GM21360 (cell line): ENCODE measurements at regions not wholly inside any gene's neighbourhood (a gene's known extent, or its start where the extent isn't known, plus 50 kb on each side); places are given as distances from the start of the nearest gene placed in this dataset.
"Not testable (repeated sequence)": the region's sequence is repeated elsewhere in the genome, so short reads cannot be mapped to it uniquely, and the experiment has no call there.

Experiments used
- ATAC-seq: cut with Tn5 transposase; IDR thresholded peaks from one replicate; pipeline ENCODE4 v1.9.1; 2021; ENCODE audit warnings: mild to moderate bottlenecking, moderate library complexity; ENCODE audit not compliant: unreplicated experiment

DNA sequence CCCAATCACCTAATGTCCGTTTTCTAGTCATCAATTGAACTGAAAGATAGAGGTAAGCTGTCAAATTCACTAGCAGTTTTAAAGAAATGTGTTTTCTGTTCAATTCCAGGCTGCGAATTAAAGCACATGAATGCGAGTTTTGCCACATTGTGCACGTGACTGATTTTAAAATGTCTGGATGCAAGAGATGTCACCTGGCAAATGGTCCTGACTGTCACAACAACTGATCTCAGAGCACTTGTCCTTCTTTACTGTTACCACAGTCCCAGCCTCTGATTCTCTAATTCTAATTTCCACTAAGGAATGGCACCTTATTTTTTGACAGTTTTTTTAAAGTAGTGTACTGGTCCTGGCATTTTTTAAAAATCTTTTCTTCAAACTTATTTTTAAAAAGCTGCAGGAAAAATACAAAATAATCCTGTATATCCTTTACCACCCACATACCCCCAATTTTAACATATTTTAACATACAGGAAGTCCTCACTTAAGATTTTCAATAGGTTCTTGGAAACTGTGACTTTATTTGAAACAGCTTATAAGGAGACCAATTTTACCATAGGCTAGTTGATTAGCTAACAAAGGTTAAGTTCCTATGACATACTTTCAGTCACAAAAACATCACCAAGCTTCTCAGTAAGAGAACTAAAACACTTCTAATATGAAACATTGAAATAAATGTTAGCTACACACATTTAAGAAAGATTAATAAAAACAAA is 1364.3 kb downstream of the EFNA5 start:
- no peak for ATAC-seq

DNA sequence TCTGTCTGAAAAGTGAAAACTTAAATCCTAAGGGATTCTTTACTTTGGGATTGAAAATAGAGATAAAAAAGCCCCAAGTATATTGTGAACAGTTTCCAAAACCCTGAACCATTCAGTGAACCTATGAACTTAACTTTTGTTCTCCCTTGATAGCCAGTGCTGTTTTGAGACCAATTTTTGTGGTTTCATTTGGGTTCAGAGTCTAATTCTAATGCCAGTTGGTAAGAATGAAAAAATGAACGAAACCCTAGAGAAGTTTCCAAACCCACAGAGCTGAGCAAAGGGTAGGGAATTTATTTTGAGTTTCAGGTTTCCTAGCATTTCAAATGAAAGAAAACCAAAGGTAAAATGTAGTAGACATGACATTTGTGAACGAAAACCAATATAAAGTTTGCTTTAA is 1366.8 kb downstream of the EFNA5 start:
- ATAC-seq = no peak

DNA sequence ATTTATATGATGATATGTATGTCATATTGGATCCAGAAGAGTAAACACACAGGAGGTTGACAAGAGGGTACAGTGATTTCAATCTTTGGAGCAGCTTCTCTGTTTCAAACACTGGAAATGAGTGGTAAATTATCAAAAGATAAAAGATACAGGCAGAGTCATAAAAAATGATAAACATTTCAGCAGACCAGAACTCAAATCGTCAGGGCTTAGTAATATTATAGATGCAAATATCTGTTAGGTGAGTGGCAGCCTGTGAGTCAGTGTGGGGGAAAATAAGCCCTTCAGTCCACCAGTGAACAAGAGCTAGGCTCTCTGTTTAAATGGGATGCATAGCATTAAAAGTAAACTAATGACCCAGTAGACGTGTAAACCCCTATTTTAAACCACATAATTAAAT is 1378.1 kb downstream of the EFNA5 start:
- no peak for ATAC-seq

DNA sequence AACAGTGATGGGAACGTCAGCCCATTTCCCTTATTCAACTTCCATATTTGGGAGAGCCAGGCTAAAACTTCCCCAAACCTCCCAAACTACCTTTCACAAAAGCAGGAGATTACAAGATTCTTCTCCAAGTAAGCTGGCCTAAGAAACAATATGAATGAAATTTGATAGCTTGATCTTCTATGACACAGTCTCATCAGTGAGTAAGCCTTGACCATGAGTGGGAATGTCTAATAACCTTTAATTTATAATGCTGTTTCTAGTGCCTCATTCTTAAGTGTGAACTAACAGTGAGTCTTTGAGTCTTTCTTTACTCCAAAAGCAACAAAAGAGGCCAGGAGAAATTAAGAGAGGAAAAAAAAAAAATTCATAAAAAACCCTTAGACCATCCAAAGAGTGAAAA is 1379.9 kb downstream of the EFNA5 start:
- no peak for ATAC-seq

DNA sequence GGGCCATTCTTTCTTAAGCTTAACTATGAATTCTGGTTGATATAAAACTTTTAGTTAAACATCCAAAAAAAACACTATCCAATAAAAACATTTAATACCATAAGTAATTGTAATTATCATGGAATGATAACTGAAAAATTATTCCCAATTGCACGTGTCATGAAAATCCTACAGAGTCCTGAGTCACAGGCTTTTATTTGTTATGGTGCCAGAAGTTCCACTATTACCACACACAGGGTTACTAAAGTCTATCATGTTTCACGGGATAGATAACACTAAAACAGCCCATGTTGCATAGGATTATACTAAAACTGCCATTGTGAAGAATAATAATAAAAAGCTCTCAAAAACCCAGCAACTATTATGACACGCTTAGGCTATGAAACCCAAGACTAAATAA is 1381.8 kb downstream of the EFNA5 start:
- ATAC-seq = no peak

DNA sequence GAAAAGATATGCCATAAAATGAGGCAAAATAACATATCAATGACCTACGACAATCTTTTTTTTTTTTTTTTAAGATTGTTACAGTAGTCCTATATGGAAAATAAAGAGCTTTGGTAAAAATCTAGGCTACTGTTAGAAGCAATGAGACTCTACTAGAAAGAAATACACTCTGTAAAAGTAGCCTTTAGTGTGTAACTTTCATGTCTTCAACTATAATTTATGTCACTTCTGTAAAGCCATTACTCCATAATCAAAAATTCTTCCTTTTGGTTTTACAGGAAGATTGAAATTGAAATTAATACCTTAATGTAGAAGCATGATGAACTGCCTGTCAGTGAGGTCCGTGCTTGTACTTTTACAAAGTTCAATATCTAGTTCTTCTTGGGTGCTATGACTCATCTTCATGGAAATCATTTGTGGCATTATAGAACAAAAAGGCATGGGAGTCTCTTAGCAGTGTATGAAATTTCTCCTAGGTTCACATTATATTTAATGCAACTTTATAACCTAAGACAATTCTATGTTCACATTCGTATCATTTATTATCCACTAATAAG is 1393.1 kb downstream of the EFNA5 start:
- no peak for ATAC-seq

DNA sequence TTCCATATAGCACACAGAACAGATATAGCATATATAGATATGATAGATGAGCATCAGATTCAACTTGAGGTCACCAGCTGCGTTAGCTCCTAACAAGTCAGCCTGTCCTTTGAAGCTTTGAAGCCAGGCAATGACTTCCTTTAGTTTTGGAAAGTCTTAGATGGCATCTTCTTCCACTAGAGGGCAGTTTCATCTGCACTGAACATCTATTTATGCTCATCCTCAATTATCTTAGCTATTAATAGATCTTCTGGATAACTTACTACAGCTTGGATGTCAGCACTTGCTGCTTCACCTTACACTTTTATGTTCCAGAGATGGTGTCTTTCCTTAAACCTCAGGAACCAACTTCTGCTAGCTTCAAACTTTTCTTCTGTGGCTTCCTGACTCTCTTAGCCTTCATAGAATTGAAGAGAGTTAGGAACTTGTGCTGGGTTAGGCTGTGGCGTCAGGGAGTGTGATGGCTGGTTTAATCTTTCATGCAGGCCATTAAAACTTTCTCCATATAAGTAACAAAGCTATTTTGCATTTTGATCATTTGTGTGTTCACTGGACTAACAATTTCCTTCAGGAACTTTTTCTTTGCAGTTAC is 1401.4 kb downstream of the EFNA5 start:
- no peak for ATAC-seq

DNA sequence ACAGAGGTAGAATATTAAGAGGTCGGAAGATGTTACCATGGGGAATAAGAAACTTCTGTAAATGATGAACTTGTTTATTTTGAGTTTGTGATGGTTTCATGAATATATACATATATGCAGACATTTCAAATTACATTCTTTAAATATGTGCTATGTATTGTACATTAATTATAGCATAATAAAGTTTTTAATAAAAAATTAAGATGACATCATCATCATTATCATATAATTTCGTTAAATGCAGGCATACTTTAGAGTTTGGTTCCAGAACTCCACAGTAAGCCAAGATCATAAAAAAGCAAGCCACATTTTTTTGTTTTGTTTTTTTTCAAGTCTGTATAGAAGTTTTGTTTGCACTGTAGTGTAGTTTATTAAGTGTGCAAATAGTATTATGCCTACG is 1403.5 kb downstream of the EFNA5 start:
- no peak for ATAC-seq

DNA sequence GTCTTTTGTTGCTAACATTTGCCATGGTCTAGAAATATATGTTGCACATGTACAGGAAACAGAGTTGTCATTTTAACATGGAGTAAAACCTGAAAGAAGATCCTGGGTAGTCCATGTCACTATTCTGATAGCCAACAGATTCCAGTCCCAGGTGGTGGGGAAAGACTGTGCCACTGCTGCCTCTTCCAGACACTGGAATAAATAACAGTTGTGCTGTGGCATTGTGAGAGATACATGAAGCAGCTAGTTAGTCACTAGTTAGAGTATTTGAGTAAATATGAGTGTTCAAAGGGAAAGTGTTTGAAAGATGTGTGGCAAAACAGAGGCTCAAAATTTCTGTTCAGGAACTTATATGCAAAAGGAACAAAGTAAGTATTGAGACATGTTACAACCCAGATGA is 1408.3 kb downstream of the EFNA5 start:
- no peak for ATAC-seq

DNA sequence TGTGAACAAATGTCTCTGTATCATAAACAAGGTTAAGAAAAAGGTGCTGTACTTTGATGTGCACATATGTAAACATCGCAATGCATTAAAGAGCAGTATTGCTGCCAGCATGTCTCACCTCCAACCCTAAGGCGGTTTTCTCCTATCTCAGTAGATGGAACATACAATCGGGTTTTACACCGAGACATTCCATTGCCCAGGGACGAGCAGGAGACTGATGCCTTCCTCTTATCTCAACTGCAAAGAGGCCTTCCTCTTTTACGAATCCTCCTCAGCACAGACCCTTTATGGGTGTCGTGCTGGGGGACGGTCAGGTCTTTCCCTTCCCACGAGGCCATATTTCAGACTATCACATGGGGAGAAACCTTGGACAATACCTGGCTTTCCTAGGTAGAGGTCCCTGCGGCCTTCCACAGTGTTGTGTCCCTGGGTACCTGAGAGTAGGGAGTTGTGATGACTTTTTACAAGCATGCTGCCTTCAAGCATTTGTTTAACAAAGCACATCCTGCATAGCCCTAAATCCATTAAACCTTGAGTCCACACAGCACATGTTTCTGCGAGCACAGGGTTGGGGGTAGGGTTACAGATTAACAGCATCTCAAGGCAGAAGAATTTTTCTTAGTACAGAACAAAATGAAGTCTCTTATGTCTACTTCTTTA is 1411.2 kb downstream of the EFNA5 start:
- ATAC-seq = not testable (repeated sequence)

DNA sequence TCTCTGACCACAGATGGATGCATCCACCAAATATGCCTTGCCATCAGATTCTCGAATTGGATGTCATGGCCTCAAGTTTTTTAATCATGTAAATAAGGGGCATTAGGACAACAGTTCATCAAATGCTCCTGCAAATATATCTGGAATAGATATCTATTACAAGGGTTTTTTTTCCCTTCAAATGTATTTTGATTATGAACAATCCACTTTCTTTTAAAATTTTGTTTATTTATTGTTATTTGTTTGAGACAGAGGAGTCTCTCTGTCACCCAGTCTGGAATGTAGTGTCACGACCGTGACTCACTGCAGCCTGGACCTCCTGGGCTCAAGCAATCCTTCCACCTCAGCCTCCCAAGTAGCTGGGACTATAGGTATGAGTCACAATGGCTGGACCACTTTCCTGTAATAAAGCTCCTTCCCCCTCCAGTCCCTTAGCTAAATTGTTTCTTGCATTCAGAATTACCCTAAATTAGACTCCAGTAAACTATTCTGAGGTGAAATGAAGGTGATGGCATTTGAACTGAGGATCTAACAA is 1412.1 kb downstream of the EFNA5 start:
- no peak for ATAC-seq

DNA sequence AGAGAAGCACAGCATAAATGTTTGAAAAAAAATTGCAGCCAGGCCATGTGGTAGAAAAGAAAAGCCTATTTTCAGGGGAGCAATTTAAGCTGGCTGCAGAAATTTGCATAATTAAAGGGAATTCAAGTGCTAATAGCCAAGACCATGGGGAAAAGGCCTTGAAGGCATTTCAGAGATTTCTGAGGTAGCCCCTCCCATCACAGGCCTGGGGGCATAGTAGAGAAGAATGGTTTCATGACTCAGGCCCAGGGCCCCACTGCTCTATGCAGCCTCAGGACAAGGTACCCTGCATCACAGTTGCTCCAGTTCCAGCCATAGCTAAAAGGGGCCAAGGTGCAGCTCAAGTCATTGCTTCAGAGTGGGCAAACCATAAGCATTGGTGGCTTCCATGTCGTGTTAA is 1416.0 kb downstream of the EFNA5 start:
- ATAC-seq = no peak

DNA sequence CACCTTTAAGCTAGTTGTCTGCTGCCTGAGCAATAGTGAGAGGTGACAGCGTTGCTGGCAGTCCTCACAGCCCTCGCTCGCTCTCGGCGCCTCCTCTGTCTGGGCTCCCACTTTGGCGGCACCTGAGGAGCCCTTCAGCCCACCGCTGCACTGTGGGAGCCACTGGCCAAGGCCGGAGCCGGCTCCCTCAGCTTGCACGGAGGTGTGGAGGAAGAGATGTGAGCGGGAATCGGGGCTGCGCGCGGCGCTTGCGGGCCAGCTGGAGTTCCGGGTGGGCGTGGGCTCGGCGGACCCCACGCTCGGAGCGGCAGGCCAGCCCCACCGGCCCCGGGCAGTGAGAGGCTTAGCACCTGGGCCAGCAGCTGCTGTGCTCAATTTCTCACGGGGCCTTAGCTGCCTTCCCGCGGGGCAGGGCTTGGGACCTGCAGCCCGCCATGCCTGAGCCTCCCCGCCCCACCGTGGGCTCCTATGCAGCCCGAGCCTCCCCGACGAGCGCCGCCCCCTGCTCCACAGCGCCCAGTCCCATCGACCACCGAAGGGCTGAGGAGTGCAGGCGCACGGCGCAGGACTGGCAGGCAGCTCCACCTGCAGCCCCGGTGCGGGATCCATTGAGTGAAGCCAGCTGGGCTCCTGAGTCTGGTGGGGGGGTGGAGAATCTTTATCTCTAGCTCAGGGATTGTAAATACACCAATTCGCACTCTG is 1424.5 kb downstream of the EFNA5 start:
- ATAC-seq = not testable (repeated sequence)

DNA sequence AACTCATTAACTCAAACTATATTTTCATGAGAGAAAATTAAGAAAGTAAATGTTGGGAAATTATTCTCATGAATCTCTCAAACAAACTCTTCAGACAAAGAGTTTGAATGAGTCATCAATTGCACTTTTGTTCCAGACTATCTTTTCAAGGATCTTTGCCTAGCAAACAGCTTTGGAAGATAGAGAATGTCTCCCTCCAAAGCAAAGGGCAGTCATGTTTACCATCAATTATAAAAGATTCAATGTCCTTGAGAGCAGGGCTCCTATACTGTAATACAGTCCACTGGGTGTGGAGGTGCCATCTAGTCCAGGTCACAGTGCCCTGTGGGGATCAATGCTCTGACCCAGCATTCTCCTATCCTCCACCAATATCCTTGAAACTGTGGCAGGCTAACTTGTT is 1429.3 kb downstream of the EFNA5 start:
- ATAC-seq = no peak

DNA sequence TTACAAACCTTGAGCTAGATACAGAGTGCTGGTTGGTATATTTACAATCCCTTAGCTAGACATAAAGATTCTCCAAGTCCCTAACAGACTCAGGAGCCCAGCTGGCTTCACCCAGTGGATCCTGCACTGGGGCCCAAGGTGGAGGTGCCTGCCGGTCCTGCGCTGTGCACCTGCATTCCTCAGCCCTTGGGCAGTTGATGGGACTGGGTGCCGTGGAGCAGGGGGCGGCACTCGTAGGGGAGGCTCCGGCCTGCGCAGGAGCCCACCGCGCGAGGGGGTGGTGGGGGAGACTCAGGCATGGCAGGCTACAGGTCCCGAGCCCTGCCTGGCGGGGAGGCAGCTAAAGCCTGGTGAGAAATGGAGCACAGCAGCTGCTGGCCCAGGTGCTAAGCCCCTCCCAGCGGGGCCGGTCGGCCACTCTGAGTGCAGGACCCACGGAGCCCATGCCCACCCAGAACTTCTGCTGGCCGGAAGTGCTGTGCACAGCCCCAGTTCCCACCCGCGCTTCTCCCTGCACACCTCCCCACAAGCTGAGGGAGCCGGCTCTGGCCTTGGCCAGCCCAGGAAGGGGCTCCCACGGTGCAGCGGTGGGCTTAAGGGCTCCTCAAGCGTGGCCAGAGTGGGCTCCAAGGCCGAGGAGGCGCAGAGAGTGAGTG is 1464.7 kb downstream of the EFNA5 start:
- no peak for ATAC-seq

DNA sequence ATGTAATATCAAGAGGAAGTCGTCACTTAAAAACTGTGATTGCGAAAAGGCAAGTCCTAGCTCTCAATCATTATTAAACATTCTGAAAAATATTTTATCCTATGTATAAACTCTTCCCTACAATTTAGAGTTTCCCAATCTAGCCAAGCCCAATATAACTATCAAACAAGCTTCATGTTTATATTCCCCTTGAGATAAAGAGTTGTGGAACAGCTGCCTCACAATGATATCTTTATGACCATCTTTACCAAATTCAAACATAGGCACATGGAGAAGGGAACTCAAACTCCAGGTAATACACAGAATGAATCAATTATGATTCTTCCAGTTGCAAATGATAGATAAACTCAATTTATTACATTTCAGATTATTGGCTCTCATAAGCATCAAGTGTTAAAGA is 1468.7 kb downstream of the EFNA5 start:
- ATAC-seq = no peak

DNA sequence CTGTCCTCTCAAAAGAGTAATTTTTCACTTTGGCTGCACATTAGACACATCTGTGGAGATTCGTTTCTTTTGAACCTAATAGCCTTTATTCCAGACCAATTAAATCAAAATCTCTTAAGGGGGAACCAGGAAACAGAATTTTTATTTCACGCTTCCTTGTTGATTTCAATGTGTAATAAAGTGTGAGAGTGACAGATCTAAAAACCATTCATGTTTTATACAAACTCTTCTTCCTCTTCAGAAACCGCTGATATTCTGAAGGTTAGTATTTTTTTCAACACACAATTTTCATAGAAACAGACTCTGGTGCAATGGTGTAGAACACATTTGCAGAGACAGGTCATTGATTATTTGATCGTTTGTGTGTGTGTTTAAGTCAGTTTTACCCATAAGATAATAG is 1469.8 kb downstream of the EFNA5 start:
- ATAC-seq = no peak

DNA sequence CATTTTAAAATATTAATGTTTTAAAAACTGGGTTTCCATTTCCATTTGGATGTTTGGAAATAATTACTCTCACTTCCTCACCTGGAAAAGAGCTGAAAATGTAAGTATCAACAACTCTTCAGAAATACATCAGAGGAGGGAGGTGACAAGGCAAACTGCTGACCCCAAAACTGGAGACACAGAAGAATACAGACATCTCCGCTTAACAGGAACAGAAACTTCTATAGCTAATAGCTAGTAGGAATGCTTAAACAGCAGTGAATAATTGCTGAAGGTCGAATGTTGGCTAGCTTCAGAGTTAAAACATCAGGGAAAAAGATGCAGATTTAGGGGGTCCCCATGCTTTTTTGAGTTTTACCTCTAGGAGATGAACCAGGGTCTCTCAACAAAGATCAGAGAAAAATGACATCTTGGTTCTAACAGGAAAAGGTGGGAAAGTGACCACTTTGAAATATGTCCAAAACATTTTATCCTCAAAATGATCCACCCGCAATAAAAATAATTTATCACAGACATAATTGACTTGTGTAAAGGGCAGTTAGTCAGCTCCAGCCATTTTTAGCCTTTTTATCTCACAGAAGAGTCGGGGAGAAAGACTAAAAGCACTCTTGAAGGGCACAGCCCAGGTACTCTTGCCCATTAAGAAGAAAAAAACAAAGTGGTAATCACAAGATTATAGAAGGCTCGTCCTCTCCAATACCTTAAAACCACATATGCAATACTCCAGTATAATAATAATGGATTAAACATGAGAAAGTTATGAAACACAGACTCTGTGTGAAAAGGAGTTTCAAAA is 1474.9 kb downstream of the EFNA5 start:
- ATAC-seq = no peak

DNA sequence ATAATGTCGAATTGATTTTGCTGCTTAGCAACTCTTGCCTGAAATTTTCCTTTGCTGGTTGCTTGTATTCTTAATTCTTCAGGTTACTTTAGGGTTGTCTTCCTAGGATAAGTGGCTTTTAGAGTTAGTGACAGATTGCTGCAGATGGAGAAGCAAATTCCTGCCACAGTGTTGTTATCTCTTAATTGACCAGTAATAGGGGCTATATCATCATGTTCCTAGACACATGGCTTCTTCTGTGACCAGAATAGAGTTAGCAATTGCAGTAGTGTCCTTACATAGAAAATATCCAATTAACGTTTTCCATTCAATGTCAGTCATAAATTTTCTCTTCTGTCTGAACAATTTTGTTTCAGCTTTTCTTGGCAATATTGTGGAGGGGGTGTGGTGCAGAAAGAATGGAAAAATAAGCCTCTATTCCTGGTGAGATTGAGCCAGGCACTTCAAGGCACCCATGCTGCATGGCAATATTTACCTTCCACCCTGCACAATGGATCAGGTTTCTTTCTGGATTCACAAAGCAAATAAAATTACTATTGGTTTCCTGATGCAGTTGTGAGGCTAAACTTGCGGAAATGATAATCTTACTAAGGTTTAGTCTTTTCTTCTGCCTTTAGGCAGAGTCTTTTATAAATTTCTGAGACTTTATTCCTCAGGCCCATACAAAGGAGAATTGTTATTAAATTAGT is 1481.5 kb downstream of the EFNA5 start:
- ATAC-seq = no peak
